Neural cell (in vitro differentiated cells): ENCODE measurements at regions not wholly inside any gene's neighbourhood (a gene's known extent, or its start where the extent isn't known, plus 50 kb on each side); places are given as distances from the start of the nearest gene placed in this dataset.

ENCODE experiments used
- CTCF ChIP-seq: fragments of 450-650 bp; IDR thresholded peaks from 2 replicates; pipeline ENCODE4 v1.5.1; 2014; ENCODE audit warnings: antibody characterized with exemption, mild to moderate bottlenecking, moderate library complexity; ENCODE audit not compliant: poor library complexity, severe bottlenecking
- EZH2 ChIP-seq: fragments of 200-600, 300-800 bp; shearing (Covaris generic), sonication (generic); IDR thresholded peaks from 2 replicates; pipeline ENCODE4 v1.6.1; 2014; ENCODE audit warnings: antibody characterized with exemption, low read length, borderline replicate concordance, mild to moderate bottlenecking; ENCODE audit not compliant: insufficient read depth, poor library complexity, severe bottlenecking
- POLR2AphosphoS5 ChIP-seq: IDR thresholded peaks from 2 replicates; pipeline ENCODE4 v1.6.1; 2012
- RAD21 ChIP-seq: fragments of 450-650 bp; conservative IDR thresholded peaks from 2 replicates; pipeline ENCODE4 v1.6.1; 2014; ENCODE audit warnings: antibody characterized with exemption, mild to moderate bottlenecking, moderate library complexity
- REST ChIP-seq: IDR thresholded peaks from 2 replicates; pipeline ENCODE4 v1.6.1; 2012; ENCODE audit warnings: borderline replicate concordance
- SMC3 ChIP-seq: fragments of 450-650 bp; conservative IDR thresholded peaks from 2 replicates; pipeline ENCODE4 v1.6.1; 2014; ENCODE audit warnings: antibody characterized with exemption, mild to moderate bottlenecking, moderate library complexity; ENCODE audit not compliant: poor library complexity

- TF ChIP-seq CTCF, result no peak
- TF ChIP-seq RAD21, result no peak
- TF ChIP-seq POLR2AphosphoS5, result no peak
- no peak for TF ChIP-seq REST
- TF ChIP-seq EZH2, result no peak
- TF ChIP-seq SMC3, result no peak
These were observed 101.2 kb upstream of the F3 start for GRCh38 chr1:94642617-94643321.
